Fibroblast of lung (primary cell): ENCODE measurements at regions not wholly inside any gene's neighbourhood (a gene's known extent, or its start where the extent isn't known, plus 50 kb on each side); places are given as distances from the start of the nearest gene placed in this dataset.

Source experiments
- EZH2 ChIP-seq: IDR thresholded peaks from 2 replicates; pipeline ENCODE4 v1.5.1; 2012; ENCODE audit warnings: low read length, control low read depth, mild to moderate bottlenecking; ENCODE audit errors: missing control alignments
- TF ChIP-seq, protein P1 (sequence below), 2 donors: IDR thresholded peaks in 1 of 2; conservative IDR thresholded peaks in 1 of 2; 1 replicate in 1 of 2; 2 replicates in 1 of 2; pipeline ENCODE4 v1.5.1; 2011 to 2012; ENCODE audit warnings: low read length in 2 of 2, control low read depth in 1 of 2, inconsistent platforms in 1 of 2, low read depth in 1 of 2, mild to moderate bottlenecking in 1 of 2

GRCh38 chr3:130827486-130827885 lies 66.4 kb upstream of the ATP2C1 start:
- TF ChIP-seq, protein P1, sequence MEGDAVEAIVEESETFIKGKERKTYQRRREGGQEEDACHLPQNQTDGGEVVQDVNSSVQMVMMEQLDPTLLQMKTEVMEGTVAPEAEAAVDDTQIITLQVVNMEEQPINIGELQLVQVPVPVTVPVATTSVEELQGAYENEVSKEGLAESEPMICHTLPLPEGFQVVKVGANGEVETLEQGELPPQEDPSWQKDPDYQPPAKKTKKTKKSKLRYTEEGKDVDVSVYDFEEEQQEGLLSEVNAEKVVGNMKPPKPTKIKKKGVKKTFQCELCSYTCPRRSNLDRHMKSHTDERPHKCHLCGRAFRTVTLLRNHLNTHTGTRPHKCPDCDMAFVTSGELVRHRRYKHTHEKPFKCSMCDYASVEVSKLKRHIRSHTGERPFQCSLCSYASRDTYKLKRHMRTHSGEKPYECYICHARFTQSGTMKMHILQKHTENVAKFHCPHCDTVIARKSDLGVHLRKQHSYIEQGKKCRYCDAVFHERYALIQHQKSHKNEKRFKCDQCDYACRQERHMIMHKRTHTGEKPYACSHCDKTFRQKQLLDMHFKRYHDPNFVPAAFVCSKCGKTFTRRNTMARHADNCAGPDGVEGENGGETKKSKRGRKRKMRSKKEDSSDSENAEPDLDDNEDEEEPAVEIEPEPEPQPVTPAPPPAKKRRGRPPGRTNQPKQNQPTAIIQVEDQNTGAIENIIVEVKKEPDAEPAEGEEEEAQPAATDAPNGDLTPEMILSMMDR (conservative IDR thresholded peaks at IDR 0.05 in 1 of 2, IDR thresholded peaks at IDR 0.05 in 1 of 2; ENCODE audit: low read depth in 1 of 2, low read length in 2 of 2): no peak
- TF ChIP-seq EZH2: no peak
